ENCODE measurements at regions not wholly inside any gene's neighbourhood (a gene's known extent, or its start where the extent isn't known, plus 50 kb on each side); places are given as distances from the start of the nearest gene placed in this dataset.

DNA sequence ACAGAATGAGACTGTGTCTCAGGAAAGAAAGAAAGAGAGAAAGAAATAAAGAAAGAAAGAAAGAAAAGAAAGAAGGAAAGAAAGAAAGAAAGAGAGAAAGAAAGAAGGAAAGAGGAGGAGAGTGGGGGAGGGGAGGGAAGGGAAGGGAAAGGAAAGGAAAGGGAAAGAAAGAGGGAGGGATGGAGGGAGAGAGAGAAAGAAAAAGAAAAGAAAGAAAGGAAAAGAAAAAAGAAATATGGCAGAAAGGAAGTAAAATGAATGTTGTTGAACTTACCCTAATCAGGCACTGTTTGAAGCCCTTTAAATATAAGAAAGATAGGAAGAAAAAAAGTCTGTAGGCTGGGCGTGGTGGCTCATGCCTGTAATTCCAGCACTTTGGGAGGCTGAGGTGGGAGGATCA, 276.1 kb downstream of the INSC start:
- TF ChIP-seq, protein P1, sequence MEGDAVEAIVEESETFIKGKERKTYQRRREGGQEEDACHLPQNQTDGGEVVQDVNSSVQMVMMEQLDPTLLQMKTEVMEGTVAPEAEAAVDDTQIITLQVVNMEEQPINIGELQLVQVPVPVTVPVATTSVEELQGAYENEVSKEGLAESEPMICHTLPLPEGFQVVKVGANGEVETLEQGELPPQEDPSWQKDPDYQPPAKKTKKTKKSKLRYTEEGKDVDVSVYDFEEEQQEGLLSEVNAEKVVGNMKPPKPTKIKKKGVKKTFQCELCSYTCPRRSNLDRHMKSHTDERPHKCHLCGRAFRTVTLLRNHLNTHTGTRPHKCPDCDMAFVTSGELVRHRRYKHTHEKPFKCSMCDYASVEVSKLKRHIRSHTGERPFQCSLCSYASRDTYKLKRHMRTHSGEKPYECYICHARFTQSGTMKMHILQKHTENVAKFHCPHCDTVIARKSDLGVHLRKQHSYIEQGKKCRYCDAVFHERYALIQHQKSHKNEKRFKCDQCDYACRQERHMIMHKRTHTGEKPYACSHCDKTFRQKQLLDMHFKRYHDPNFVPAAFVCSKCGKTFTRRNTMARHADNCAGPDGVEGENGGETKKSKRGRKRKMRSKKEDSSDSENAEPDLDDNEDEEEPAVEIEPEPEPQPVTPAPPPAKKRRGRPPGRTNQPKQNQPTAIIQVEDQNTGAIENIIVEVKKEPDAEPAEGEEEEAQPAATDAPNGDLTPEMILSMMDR (IDR thresholded peaks at IDR 0.05; ENCODE audit: partially characterized antibody, unreplicated experiment) = no peak
- peaks cover 2% of the 10 kb centered on the region for H3K9me3 Mint-ChIP-seq (ENCODE audit: unreplicated experiment)
- no peak overlapping the region for H3K27ac Mint-ChIP-seq (ENCODE audit: unreplicated experiment)
- no peaks in the 10 kb centered on the region for H3K4me1 Mint-ChIP-seq (ENCODE audit: low read depth, unreplicated experiment)
- no peak overlapping the region for H3K4me3 Mint-ChIP-seq (ENCODE audit: unreplicated experiment)
- DNase-seq = no peak
- no peaks in the 10 kb centered on the region for H3K27me3 Mint-ChIP-seq (ENCODE audit: unreplicated experiment)
- no peaks in the 10 kb centered on the region for H3K36me3 Mint-ChIP-seq (ENCODE audit: unreplicated experiment)

DNA sequence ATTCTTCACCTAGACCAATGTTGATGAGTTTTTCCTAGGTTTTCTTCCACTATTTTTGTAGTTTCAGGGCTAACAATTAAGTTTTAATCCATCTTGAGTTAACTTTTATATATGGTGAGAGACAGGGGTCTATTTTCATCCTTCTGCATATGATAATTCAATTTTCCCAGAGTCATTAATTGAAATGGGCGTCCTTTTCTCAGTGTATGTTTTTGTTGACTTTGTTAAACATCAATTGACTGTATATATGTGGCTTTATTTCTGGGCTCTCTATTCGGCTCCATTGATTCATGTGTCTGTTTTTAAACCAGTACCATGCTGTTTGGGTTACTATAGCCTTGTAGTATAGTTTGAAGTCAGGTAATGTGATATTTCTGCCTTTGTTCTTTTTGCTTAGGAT, 282.1 kb downstream of the INSC start:
- TF ChIP-seq, protein P1 (IDR thresholded peaks at IDR 0.05; ENCODE audit: partially characterized antibody, unreplicated experiment) = no peak
- no peak overlapping the region for H3K27ac Mint-ChIP-seq (ENCODE audit: unreplicated experiment)
- no peaks in the 10 kb centered on the region for H3K36me3 Mint-ChIP-seq (ENCODE audit: unreplicated experiment)
- no peaks in the 10 kb centered on the region for H3K9me3 Mint-ChIP-seq (ENCODE audit: unreplicated experiment)
- no peak for DNase-seq
- no peak overlapping the region for H3K4me3 Mint-ChIP-seq (ENCODE audit: unreplicated experiment)
- no peaks in the 10 kb centered on the region for H3K27me3 Mint-ChIP-seq (ENCODE audit: unreplicated experiment)
- no peaks in the 10 kb centered on the region for H3K4me1 Mint-ChIP-seq (ENCODE audit: low read depth, unreplicated experiment)

GRCh38 chr11:15406851-15407351, 292.2 kb downstream of the INSC start:
- Mint-ChIP-seq H3K27ac (ENCODE audit: unreplicated experiment) (no peak overlapping the region), H3K36me3 (ENCODE audit: unreplicated experiment) (no peaks in the 10 kb centered on the region), H3K4me1 (ENCODE audit: low read depth, unreplicated experiment) (no peaks in the 10 kb centered on the region), H3K9me3 (ENCODE audit: unreplicated experiment) (no peaks in the 10 kb centered on the region), H3K4me3 (ENCODE audit: unreplicated experiment) (no peak overlapping the region), H3K27me3 (ENCODE audit: unreplicated experiment) (no peaks in the 10 kb centered on the region)
- TF ChIP-seq, protein P1 (IDR thresholded peaks at IDR 0.05; ENCODE audit: partially characterized antibody, unreplicated experiment) = no peak
- DNase-seq = no peak

- Mint-ChIP-seq H3K36me3 (ENCODE audit: unreplicated experiment) (no peaks in the 10 kb centered on the region), H3K27me3 (ENCODE audit: unreplicated experiment) (no peaks in the 10 kb centered on the region), H3K4me1 (ENCODE audit: low read depth, unreplicated experiment) (no peaks in the 10 kb centered on the region), H3K9me3 (ENCODE audit: unreplicated experiment) (no peaks in the 10 kb centered on the region), H3K4me3 (ENCODE audit: unreplicated experiment) (no peak overlapping the region), H3K27ac (ENCODE audit: unreplicated experiment) (no peak overlapping the region)
- TF ChIP-seq, protein P1 (IDR thresholded peaks at IDR 0.05; ENCODE audit: partially characterized antibody, unreplicated experiment) = no peak
- no peak for DNase-seq
Observed at GRCh38 chr11:15412054-15412453, 297.3 kb downstream of the INSC start.

DNA sequence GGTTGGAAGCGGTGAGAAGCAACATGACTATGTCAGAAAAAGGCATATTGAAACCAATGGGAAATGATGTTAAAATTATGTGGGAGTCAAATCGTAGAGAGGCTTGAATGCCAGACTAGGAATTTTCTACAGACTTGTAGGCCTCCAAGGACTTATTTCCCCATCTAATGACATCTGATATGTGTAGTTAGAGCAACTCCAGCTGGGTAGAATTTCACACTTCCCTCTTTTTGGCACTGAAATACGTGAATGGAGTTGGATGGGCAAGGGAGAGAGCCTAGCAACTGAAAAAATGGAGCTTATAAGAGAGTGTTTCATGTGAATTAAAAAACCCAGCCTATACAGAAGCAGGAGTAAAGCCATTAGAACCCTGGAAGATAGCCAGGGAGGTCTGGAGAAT, 304.2 kb downstream of the INSC start:
- Mint-ChIP-seq H3K4me1 (ENCODE audit: low read depth, unreplicated experiment) (no peaks in the 10 kb centered on the region), H3K4me3 (ENCODE audit: unreplicated experiment) (no peak overlapping the region), H3K36me3 (ENCODE audit: unreplicated experiment) (no peaks in the 10 kb centered on the region), H3K27me3 (ENCODE audit: unreplicated experiment) (no peaks in the 10 kb centered on the region), H3K27ac (ENCODE audit: unreplicated experiment) (no peak overlapping the region), H3K9me3 (ENCODE audit: unreplicated experiment) (no peaks in the 10 kb centered on the region)
- TF ChIP-seq, protein P1 (IDR thresholded peaks at IDR 0.05; ENCODE audit: partially characterized antibody, unreplicated experiment) = no peak
- no peak for DNase-seq

All from glutamatergic neuron (in vitro differentiated cells).